A673 (cell line): ENCODE measurements at regions not wholly inside any gene's neighbourhood (a gene's known extent, or its start where the extent isn't known, plus 50 kb on each side); places are given as distances from the start of the nearest gene placed in this dataset.

Experiments used
- BruUV-seq: library from RNA; stranded (reverse); fragments of 400-500 nt; replicated peaks from 2 replicates; lab custom pipeline; 2021; lab: Mats Ljungman, UMichigan
- CTCF ChIA-PET: fragments of 300-600 bp; sonication (Branson Sonifier 250); formaldehyde crosslinking; loops from one replicate; lab custom pipeline; 2022; ENCODE audit warnings: antibody characterized with exemption; lab: Charles Lee
- POLR2A ChIA-PET: fragments of 300-600 bp; sonication (Branson Sonifier 250); formaldehyde crosslinking; loops from one replicate; lab custom pipeline; 2022; ENCODE audit warnings: antibody characterized with exemption; ENCODE audit not compliant: low non-redundant PET; lab: Charles Lee
- DNase-seq: peaks from one replicate; pipeline ENCODE4 v3.0.0-alpha.2; 2015; ENCODE audit warnings: low spot score
- H3K27ac ChIP-seq: fragments of 200-600 bp; sonication (generic); 2 replicates; pipeline ENCODE4 v1.5.1; 2016; ENCODE audit warnings: mixed run types, low read depth, mild to moderate bottlenecking, mixed read lengths, antibody characterized with exemption, low read length; ENCODE audit not compliant: poor library complexity, severe bottlenecking
- H3K27me3 ChIP-seq: fragments of 200-600 bp; sonication (generic); replicated peaks from 2 replicates; pipeline ENCODE4 v1.6.1; 2017; ENCODE audit warnings: mixed run types, low read depth, mild to moderate bottlenecking, mixed read lengths, antibody characterized with exemption, low read length; ENCODE audit not compliant: insufficient read depth, poor library complexity
- H3K36me3 ChIP-seq: fragments of 200-600 bp; sonication (generic); 2 replicates; pipeline ENCODE4 v1.6.1; 2016; ENCODE audit warnings: mixed run types, mild to moderate bottlenecking, mixed read lengths, antibody characterized with exemption, low read length; ENCODE audit not compliant: insufficient read depth, poor library complexity, severe bottlenecking
- H3K4me1 ChIP-seq: fragments of 200-600 bp; sonication (generic); 2 replicates; pipeline ENCODE4 v1.6.1; 2017; ENCODE audit warnings: mixed run types, mild to moderate bottlenecking, mixed read lengths, antibody characterized with exemption, low read length; ENCODE audit not compliant: insufficient read depth, poor library complexity, severe bottlenecking
- H3K4me3 ChIP-seq: fragments of 200-600 bp; sonication (generic); 2 replicates; pipeline ENCODE4 v1.5.1; 2016; ENCODE audit warnings: low read depth, mixed run types, mild to moderate bottlenecking, mixed read lengths, low read length; ENCODE audit not compliant: poor library complexity, severe bottlenecking
- H3K9me3 ChIP-seq: fragments of 200-600 bp; sonication (generic); 2 replicates; pipeline ENCODE4 v1.6.1; 2016; ENCODE audit warnings: mixed run types, low read depth, mild to moderate bottlenecking, mixed read lengths, antibody characterized with exemption, low read length; ENCODE audit not compliant: poor library complexity, severe bottlenecking
- EZH2 ChIP-seq: fragments of 200-600 bp; sonication (generic); IDR thresholded peaks from 2 replicates; pipeline ENCODE4 v1.6.1; 2017; ENCODE audit warnings: borderline replicate concordance, low read depth, mild to moderate bottlenecking, mixed read lengths, antibody characterized with exemption, low read length; ENCODE audit not compliant: poor library complexity, severe bottlenecking
- intact Hi-C: fragments of 100-400 bp; cut with micrococcal nuclease; formaldehyde crosslinking; loops from one replicate; pipeline ENCODE4 v1.10.0; 2022; ENCODE audit not compliant: unreplicated experiment
- TF ChIP-seq, protein P1 (sequence below): fragments of 300-800, 200-600 bp; sonication (generic); conservative IDR thresholded peaks from 2 replicates; pipeline ENCODE4 v1.5.1; 2017; ENCODE audit warnings: low read depth, mild to moderate bottlenecking, antibody characterized with exemption, low read length, moderate library complexity, mixed read lengths

DNA sequence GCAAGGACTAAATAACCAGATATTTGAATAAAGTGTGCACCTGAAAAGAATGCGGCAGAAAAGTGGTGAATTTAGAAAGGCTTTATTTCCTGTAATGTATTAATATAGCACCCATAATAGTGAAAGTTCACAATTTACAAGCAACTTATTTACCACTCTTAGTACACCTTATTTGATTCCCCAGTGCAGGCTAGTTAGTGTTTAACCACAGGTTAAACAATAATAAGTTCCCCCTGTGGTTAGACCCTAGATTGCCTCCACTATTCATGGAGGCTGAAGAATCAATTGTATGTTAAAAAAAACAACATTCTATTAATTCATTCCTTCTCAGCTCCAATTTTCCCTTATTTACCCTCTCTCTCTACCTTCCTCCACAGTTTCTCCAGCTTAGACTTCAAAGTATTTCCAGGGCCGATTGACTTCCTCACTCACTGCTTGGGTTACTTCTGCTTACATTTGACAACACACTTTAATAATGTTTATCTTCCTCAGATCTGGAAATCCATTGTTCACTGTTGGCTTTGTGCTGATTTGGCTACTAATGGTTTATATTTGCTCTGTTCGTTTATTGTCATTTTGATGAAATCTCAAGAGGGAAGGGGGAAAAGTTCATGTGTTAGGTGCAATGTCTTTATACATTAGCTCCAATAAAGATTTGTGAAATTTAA lies 796.3 kb downstream of the BRINP3 start:
- CTCF ChIA-PET = no interaction called here

DNA sequence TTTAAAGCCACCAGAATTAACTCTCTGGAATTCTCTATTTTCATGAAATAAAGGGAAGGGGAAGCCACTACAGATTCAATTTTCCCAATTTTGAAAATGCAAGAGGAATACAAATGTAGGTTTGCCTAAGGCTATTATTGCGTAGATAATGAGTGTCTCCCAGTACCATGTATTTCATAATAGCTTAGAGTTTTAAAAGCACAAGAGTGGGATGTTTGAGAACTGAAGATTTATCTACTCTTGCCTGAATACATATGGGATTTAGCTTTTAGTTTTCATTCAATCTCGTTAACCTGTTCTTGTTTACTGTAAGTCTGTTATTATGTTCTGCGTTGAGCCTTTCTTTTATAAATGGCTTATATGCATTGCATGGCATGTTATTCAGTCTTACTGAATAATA lies 795.1 kb downstream of the BRINP3 start:
- Histone ChIP-seq H3K36me3 (no peaks in the 10 kb centered on the region), H3K4me1 (no peaks in the 10 kb centered on the region), H3K4me3 (no peak overlapping the region), H3K9me3 (no peaks in the 10 kb centered on the region), H3K27ac (no peak overlapping the region), H3K27me3 (no peaks in the 10 kb centered on the region)
- no peak for DNase-seq
- CTCF ChIA-PET = no interaction called here
- no peak for TF ChIP-seq EZH2
- TF ChIP-seq, protein P1, sequence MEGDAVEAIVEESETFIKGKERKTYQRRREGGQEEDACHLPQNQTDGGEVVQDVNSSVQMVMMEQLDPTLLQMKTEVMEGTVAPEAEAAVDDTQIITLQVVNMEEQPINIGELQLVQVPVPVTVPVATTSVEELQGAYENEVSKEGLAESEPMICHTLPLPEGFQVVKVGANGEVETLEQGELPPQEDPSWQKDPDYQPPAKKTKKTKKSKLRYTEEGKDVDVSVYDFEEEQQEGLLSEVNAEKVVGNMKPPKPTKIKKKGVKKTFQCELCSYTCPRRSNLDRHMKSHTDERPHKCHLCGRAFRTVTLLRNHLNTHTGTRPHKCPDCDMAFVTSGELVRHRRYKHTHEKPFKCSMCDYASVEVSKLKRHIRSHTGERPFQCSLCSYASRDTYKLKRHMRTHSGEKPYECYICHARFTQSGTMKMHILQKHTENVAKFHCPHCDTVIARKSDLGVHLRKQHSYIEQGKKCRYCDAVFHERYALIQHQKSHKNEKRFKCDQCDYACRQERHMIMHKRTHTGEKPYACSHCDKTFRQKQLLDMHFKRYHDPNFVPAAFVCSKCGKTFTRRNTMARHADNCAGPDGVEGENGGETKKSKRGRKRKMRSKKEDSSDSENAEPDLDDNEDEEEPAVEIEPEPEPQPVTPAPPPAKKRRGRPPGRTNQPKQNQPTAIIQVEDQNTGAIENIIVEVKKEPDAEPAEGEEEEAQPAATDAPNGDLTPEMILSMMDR = no peak
- intact Hi-C loops = no loop called here
- POLR2A ChIA-PET = no interaction called here
- no TSS peak for BruUV-seq

More for the DNA sequence above, 796.3 kb downstream of the BRINP3 start:
- H3K4me1 ChIP-seq = no peaks in the 10 kb centered on the region
- no peak overlapping the region for H3K27ac ChIP-seq
- TF ChIP-seq EZH2 = no peak
- TF ChIP-seq, protein P1 = no peak
- BruUV-seq = no TSS peak
- intact Hi-C loops = no loop called here
- no peaks in the 10 kb centered on the region for H3K27me3 ChIP-seq
- POLR2A ChIA-PET = no interaction called here
- H3K9me3 ChIP-seq = no peaks in the 10 kb centered on the region
- no peak for DNase-seq
- H3K4me3 ChIP-seq = no peak overlapping the region
- no peaks in the 10 kb centered on the region for H3K36me3 ChIP-seq

DNA sequence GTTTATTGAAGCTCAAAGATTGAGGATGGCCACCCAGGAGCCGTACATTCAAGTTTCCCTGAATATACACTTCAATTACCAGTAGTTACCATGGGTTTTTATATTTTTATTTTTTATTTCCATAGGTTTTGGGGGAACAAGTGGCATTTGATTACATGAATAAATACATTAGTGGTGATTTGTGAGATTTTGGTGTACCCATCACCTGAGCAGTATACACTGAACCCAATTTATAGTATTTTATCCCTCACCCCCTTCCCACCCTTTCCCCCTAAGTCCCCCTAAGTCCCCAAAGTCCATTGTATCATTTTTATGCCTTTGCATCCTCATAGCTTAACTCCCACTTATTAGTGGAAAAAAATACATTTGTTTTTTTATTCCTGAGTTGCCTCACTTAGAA lies 791.4 kb downstream of the BRINP3 start:
- no TSS peak for BruUV-seq
- TF ChIP-seq EZH2 = no peak
- TF ChIP-seq, protein P1 = no peak

More for the DNA sequence above, 791.4 kb downstream of the BRINP3 start:
- no peak overlapping the region for H3K4me3 ChIP-seq
- POLR2A ChIA-PET = no interaction called here
- no peak for DNase-seq
- H3K4me1 ChIP-seq = no peaks in the 10 kb centered on the region
- H3K9me3 ChIP-seq = no peaks in the 10 kb centered on the region
- no peaks in the 10 kb centered on the region for H3K36me3 ChIP-seq
- intact Hi-C loops = no loop called here
- no peak overlapping the region for H3K27ac ChIP-seq
- H3K27me3 ChIP-seq = no peaks in the 10 kb centered on the region
- CTCF ChIA-PET = no interaction called here
